H4 (cell line): ENCODE measurements at regions not wholly inside any gene's neighbourhood (a gene's known extent, or its start where the extent isn't known, plus 50 kb on each side); places are given as distances from the start of the nearest gene placed in this dataset.
"Not testable (repeated sequence)": the region's sequence is repeated elsewhere in the genome, so short reads cannot be mapped to it uniquely, and the experiment has no call there.

Experiments
- DNase-seq: peaks from one replicate; pipeline ENCODE4 v3.0.0-alpha.2; 2015; ENCODE audit warnings: low spot score

DNA sequence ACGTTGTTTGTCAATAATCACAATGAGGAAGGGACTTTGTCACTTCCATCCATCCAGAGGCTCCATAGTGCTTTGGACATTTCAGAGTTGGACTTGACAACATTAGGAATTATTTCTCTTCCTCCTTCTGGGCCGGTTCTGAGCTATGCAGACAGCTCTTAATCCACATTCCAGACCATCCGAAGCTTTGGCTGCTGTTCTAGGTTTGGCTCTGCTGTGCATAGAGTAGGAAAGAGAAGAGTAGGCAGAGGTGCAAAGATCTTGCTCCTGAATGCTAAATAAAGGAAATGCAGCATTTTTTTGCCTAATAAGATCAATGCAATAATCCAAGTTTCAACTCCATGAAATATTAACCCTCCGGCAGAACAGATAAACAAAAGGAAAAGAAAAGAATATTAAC, 216.3 kb upstream of the PRNP start:
- DNase-seq: no peak

- DNase-seq: no peak
Measured at GRCh38 chr20:4468114-4468513, 218.1 kb upstream of the PRNP start.

- DNase-seq: no peak
Measured at GRCh38 chr20:4465855-4466545, 216.9 kb upstream of the ADRA1D start.

GRCh38 chr20:4465212-4465611, 216.1 kb upstream of the ADRA1D start:
- DNase-seq: no peak

GRCh38 chr20:4462801-4463200, 213.7 kb upstream of the ADRA1D start:
- DNase-seq: not testable (repeated sequence)

- no peak for DNase-seq
Measured at GRCh38 chr20:4459081-4459480, 210.0 kb upstream of the ADRA1D start.

DNA sequence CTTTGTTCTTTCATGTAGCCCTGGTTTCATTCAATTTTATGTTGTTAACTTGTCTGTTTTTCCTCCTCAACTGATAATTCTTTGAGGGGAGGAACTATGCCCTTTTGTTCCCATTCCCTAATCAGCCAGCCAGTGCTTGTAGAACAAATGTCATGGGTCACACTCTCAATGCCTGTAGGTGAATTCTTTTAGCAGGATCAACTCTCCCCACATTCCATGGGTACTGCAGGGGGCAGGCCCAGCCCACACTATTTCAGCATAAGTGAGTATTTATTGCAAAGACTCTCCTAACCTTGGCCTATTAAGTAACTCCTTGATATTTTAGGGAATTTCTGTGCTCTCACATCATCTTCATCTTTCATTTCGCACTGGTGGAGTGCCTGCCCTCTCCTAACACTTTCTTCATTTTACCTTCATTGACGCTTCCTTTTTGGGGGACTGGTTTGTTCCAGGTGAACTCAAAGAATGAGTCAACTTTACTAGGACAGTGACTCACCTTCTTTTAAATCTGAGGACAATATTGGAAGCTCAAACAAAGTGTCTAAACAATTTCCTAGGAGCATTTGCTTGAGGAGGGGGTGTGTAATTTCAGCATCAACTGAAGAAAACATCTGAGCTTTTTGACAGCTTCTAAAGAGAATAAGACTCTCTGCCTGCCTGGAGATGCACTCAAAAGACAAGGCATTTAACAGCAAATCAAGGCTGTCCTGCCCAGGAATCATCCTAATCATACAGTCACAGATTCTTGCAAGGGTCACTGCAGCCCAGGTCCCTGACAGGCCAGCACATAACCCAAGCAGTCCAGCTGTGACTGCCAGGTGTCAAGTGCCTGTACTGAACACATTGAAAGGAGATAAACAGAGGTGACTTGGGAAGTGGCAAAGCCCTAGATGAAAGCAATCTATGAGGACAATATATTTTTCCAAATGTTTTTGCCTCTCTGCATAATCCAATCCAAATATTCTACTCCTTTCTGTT, 208.8 kb upstream of the ADRA1D start:
- DNase-seq: no peak

DNA sequence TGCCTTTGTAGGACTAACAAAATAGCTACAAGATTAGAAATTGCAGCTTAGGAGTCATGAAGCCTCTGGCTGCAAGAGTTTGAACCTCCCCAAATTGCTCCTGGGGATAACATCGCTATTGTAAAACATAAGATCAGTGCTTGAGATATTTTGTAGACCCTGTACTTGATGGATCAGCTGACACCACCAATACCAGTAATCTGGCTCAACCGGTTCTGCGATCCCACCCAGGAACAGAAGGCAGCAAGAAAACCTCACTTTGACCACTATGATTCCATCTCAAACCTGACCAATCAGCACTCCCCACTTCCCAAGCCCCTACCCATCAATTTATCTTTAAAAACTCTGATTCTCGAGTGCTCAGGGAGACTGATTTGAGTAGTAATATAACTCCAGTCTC, 206.9 kb upstream of the ADRA1D start:
- no peak for DNase-seq

- no peak for DNase-seq
Measured at GRCh38 chr20:4455301-4455701, 206.2 kb upstream of the ADRA1D start.

GRCh38 chr20:4454111-4454510, 205.0 kb upstream of the ADRA1D start:
- no peak for DNase-seq

DNA sequence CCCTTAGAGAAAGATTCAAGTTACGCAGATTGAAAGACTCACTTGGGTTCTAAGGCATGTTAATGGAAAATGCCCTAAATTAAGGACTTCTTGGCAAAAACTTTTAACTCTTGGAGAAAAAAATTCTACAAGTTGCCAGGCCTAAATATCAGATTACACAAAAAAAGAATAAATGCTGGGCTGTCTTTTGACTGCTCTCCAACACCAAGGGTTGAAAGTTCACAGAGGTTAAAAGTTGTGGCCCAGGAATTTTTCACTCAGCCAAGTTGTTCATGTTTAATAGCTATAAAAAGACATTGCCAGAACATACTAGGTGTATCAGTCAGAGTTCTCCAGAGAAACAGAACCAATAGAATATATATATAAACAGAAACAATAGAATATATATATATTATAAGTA, 204.3 kb upstream of the ADRA1D start:
- no peak for DNase-seq

- no peak for DNase-seq
Measured at GRCh38 chr20:4451487-4452081, 202.5 kb upstream of the ADRA1D start.

GRCh38 chr20:4449957-4450715, 201.0 kb upstream of the ADRA1D start:
- peak; percentile 16 for DNase-seq

- DNase-seq: no peak
Measured at GRCh38 chr20:4445784-4446183, 196.7 kb upstream of the ADRA1D start.

- no peak for DNase-seq
Measured at GRCh38 chr20:4445331-4445730, 196.2 kb upstream of the ADRA1D start.

DNA sequence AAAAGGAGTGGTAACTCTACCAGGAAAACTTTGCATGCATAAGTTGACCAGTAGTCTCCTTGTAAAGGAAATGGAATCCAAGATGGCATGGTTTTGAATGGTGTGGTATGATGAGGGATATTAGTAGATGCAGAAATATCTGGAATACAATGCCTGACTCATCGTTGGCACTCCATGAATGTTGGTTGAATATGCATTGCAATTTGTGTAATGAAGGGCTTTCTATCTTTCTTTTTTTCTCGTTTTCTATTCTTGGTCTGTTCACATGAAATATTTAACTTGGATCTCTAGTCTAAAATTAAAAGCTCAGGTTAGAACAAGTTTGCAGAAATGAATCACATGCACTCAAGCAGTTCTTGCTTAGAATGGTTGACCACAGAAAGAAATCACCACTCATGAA, 195.3 kb upstream of the ADRA1D start:
- no peak for DNase-seq

- DNase-seq: no peak
Measured at GRCh38 chr20:4443016-4443415, 193.9 kb upstream of the ADRA1D start.

DNA sequence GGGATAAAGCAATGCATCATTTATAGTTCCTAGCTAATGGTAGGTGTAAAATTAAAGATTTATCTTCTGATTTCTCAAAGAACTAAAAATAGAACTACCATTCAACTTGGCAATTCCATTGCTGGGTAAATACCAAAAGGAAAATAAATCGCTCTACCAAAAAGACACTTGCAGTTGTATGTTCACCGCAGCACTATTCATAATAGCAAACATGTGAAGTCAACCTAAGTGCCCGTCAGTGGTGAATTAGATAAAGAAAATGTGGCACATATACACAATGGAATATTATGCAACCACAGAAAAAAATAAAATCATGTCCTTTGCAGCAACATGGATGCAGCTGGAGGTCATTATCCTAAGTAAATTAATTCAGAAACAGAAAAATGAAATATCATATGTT, 192.8 kb upstream of the ADRA1D start:
- DNase-seq: no peak

GRCh38 chr20:4441191-4441590, 192.1 kb upstream of the ADRA1D start:
- no peak for DNase-seq

DNA sequence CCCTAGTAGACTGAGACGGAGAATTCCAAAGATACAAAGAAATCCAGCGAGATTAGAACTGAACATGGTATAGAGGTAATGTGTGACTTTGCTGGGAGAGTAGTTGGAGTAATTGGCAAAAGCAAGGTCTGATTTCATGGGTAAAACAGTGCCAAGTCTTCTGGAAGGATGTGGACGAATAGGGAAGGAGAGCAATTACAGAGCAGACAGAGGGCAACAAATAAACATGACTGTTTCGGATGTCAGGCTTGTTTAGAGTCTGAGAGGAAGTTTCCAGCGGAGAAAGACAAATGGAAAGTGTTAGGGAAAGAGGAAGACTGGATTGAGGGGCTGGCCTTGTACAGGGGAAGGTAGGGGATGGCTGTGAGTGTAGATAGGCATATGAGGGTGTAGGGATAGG, 190.4 kb upstream of the ADRA1D start:
- no peak for DNase-seq

DNA sequence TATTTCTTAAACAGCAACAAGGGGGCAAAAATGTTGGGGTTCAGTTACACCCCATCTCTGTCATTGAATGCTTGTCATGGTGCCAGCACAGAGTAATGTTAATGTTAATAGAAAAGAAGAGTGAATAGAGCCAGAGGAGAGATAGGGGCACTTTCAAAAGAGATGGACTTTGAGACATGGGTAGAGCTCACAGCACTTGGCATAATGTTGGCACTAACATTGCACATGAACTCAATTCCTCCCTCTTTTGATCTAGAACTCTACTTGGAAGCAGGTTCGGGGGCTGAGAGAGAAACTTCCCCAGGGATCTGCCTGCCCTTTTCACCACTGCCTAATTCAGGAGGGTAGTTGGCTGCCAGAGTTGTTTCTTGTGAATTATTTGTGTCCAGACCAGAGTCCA, 188.0 kb upstream of the ADRA1D start:
- no peak for DNase-seq
